ENCODE measurements at regions not wholly inside any gene's neighbourhood (a gene's known extent, or its start where the extent isn't known, plus 50 kb on each side); places are given as distances from the start of the nearest gene placed in this dataset.

DNA sequence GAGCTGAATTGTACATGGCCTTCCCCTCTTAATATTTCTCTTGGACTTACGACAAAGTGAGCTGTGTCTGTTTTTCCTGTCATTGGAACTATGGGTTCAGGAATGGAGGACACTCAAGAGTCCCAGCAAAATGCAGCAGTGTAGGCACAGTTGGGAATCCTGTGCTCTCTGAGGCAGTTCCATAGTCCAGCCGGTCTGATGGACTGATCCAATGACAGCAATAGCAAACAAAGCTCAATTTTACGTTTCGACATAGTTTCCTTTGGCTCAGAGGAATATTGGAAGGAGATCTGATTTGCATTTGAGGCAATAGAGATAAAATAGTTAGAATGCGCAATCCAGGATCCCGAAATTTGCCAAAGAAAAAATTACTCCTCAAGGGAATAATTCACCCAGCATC, 276.9 kb upstream of the CNTN3 start:
- Histone ChIP-seq H3K4me2 (ENCODE audit: insufficient read depth, low read length) (no peak overlapping the region), H3K9ac (replicated peaks; ENCODE audit: extremely low read depth, insufficient read depth, low read length) (no peak overlapping the region), H3K4me3 (replicated peaks in 1 of 3; ENCODE audit: insufficient read depth in 1 of 3, low read depth in 1 of 3, low read length in 3 of 3) (no peak overlapping the region), H3K4me1 (ENCODE audit: control insufficient read depth, extremely low read depth, insufficient read depth, low read length) (no peaks in the 10 kb centered on the region), H3K36me3 (ENCODE audit: control insufficient read depth in 2 of 2, extremely low read depth in 1 of 2, insufficient read depth in 2 of 2, low read length in 2 of 2) (no peaks in the 10 kb centered on the region), H3K9me3 (replicated peaks; ENCODE audit: control insufficient read depth, insufficient read depth, low read length) (peaks cover 2% of the 10 kb centered on the region), H3K9me1 (replicated peaks; ENCODE audit: control insufficient read depth, extremely low read depth, insufficient read depth, low read length) (no peaks in the 10 kb centered on the region), H3K27ac (ENCODE audit: insufficient read depth, low read depth, low read length) (no peak overlapping the region), H3K79me2 (ENCODE audit: control insufficient read depth, insufficient read depth, low read length) (no peaks in the 10 kb centered on the region), H3K27me3 (ENCODE audit: control insufficient read depth in 2 of 2, insufficient read depth in 2 of 2, low read length in 2 of 2) (no peaks in the 10 kb centered on the region), H2AFZ (ENCODE audit: low read depth, low read length) (no peak overlapping the region), H4K20me1 (replicated peaks; ENCODE audit: control insufficient read depth, extremely low read depth, insufficient read depth, low read length) (no peaks in the 10 kb centered on the region)
- FAIRE-seq (no peak), DNase-seq (ENCODE audit: low read depth, low spot score) (no peak)
- TF ChIP-seq JUN (IDR thresholded peaks at IDR 0.05; ENCODE audit: borderline replicate concordance, insufficient read depth, insufficient read length, low read depth) = no peak
- TF ChIP-seq FOS (IDR thresholded peaks at IDR 0.05; ENCODE audit: borderline replicate concordance, insufficient read depth, low read length) = no peak
- no peak for TF ChIP-seq POLR2A (IDR thresholded peaks at IDR 0.05; ENCODE audit: low read depth, low read length)
- no peak for TF ChIP-seq POLR2AphosphoS5 (IDR thresholded peaks at IDR 0.05; ENCODE audit: insufficient read depth, low read depth, low read length)
- no peak for TF ChIP-seq EZH2 (IDR thresholded peaks at IDR 0.05; ENCODE audit: borderline replicate concordance, low read depth, low read length, severe bottlenecking)
- TF ChIP-seq, protein P1, sequence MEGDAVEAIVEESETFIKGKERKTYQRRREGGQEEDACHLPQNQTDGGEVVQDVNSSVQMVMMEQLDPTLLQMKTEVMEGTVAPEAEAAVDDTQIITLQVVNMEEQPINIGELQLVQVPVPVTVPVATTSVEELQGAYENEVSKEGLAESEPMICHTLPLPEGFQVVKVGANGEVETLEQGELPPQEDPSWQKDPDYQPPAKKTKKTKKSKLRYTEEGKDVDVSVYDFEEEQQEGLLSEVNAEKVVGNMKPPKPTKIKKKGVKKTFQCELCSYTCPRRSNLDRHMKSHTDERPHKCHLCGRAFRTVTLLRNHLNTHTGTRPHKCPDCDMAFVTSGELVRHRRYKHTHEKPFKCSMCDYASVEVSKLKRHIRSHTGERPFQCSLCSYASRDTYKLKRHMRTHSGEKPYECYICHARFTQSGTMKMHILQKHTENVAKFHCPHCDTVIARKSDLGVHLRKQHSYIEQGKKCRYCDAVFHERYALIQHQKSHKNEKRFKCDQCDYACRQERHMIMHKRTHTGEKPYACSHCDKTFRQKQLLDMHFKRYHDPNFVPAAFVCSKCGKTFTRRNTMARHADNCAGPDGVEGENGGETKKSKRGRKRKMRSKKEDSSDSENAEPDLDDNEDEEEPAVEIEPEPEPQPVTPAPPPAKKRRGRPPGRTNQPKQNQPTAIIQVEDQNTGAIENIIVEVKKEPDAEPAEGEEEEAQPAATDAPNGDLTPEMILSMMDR (IDR thresholded peaks at IDR 0.05; ENCODE audit: extremely low read depth in 1 of 2, insufficient read depth in 1 of 2, low read depth in 1 of 2, low read length in 2 of 2) = no peak
- no peak for TF ChIP-seq MYC (IDR thresholded peaks at IDR 0.05; ENCODE audit: low read depth, low read length)
- dilution Hi-C loops (cut with MboI; ENCODE audit: extremely low pct_ligation_motif_present, low sequenced_read_pairs) (no loop called here), intact Hi-C loops (cut with micrococcal nuclease) (no loop called here)
- ChIA-PET CTCF (no interaction called here), POLR2A (no interaction called here)
- no TSS peak for BruUV-seq (replicated peaks)

DNA sequence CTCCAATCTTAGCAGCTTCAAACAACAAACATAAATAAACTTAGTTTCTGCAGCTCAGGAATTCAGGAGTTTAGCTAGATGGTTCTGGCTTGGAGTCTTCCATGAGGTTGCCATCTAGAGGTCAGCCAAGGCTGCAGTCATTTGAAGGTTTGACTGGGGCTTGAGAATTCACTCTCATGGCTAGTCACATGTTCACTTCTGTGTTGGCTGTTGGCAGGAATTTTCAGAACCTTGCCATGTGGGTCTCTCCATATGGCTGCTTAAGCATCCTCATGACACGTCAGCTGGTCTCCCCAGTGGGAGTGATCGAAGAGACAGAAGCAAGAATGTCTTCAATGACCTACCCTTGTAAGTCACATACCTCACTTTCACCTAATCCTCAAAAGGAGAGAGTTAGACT, 269.2 kb upstream of the CNTN3 start:
- intact Hi-C loops (cut with micrococcal nuclease) = no loop called here

More for the DNA sequence above, 269.2 kb upstream of the CNTN3 start:
- Histone ChIP-seq H3K4me2 (ENCODE audit: insufficient read depth, low read length) (no peak overlapping the region), H3K27me3 (ENCODE audit: control insufficient read depth in 2 of 2, insufficient read depth in 2 of 2, low read length in 2 of 2) (no peaks in the 10 kb centered on the region), H2AFZ (ENCODE audit: low read depth, low read length) (no peak overlapping the region), H4K20me1 (replicated peaks; ENCODE audit: control insufficient read depth, extremely low read depth, insufficient read depth, low read length) (no peaks in the 10 kb centered on the region), H3K79me2 (ENCODE audit: control insufficient read depth, insufficient read depth, low read length) (no peaks in the 10 kb centered on the region), H3K4me3 (replicated peaks in 1 of 3; ENCODE audit: insufficient read depth in 1 of 3, low read depth in 1 of 3, low read length in 3 of 3) (no peak overlapping the region), H3K9me1 (replicated peaks; ENCODE audit: control insufficient read depth, extremely low read depth, insufficient read depth, low read length) (no peaks in the 10 kb centered on the region), H3K9ac (replicated peaks; ENCODE audit: extremely low read depth, insufficient read depth, low read length) (no peak overlapping the region), H3K4me1 (ENCODE audit: control insufficient read depth, extremely low read depth, insufficient read depth, low read length) (no peaks in the 10 kb centered on the region), H3K9me3 (replicated peaks; ENCODE audit: control insufficient read depth, insufficient read depth, low read length) (no peaks in the 10 kb centered on the region), H3K36me3 (ENCODE audit: control insufficient read depth in 2 of 2, extremely low read depth in 1 of 2, insufficient read depth in 2 of 2, low read length in 2 of 2) (no peaks in the 10 kb centered on the region), H3K27ac (ENCODE audit: insufficient read depth, low read depth, low read length) (no peak overlapping the region)
- ChIA-PET CTCF (no interaction called here), POLR2A (no interaction called here)
- dilution Hi-C loops (cut with MboI; ENCODE audit: extremely low pct_ligation_motif_present, low sequenced_read_pairs) = no loop called here
- BruUV-seq (replicated peaks) = no TSS peak
- FAIRE-seq = no peak
- no peak for DNase-seq (ENCODE audit: low read depth, low spot score)
- TF ChIP-seq POLR2A (IDR thresholded peaks at IDR 0.05; ENCODE audit: low read depth, low read length) = no peak
- TF ChIP-seq FOS (IDR thresholded peaks at IDR 0.05; ENCODE audit: borderline replicate concordance, insufficient read depth, low read length) = no peak
- no peak for TF ChIP-seq JUN (IDR thresholded peaks at IDR 0.05; ENCODE audit: borderline replicate concordance, insufficient read depth, insufficient read length, low read depth)
- TF ChIP-seq, protein P2, sequence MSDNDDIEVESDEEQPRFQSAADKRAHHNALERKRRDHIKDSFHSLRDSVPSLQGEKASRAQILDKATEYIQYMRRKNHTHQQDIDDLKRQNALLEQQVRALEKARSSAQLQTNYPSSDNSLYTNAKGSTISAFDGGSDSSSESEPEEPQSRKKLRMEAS (IDR thresholded peaks at IDR 0.05; ENCODE audit: insufficient read depth, insufficient read length) = no peak
- TF ChIP-seq, protein P1 (IDR thresholded peaks at IDR 0.05; ENCODE audit: extremely low read depth in 1 of 2, insufficient read depth in 1 of 2, low read depth in 1 of 2, low read length in 2 of 2) = no peak
- TF ChIP-seq EZH2 (IDR thresholded peaks at IDR 0.05; ENCODE audit: borderline replicate concordance, low read depth, low read length, severe bottlenecking) = no peak
- no peak for TF ChIP-seq POLR2AphosphoS5 (IDR thresholded peaks at IDR 0.05; ENCODE audit: insufficient read depth, low read depth, low read length)
- no peak for TF ChIP-seq MYC (IDR thresholded peaks at IDR 0.05; ENCODE audit: low read depth, low read length)
- TF ChIP-seq GATA2 (IDR thresholded peaks at IDR 0.05; ENCODE audit: insufficient read depth, insufficient read length, low read depth, low read length) = no peak
